Endothelial cell of umbilical vein (primary cell): ENCODE measurements at regions not wholly inside any gene's neighbourhood (a gene's known extent, or its start where the extent isn't known, plus 50 kb on each side); places are given as distances from the start of the nearest gene placed in this dataset.

Experiments
- BruUV-seq: library from RNA; stranded (reverse); fragments of 400-500 nt; replicated peaks from 2 replicates; lab custom pipeline; 2021; lab: Mats Ljungman, UMichigan
- CTCF ChIA-PET: fragments of 300-600, 350-600 bp; sonication (Branson Sonifier 250); formaldehyde crosslinking; loops from one replicate; lab custom pipeline; 2021; ENCODE audit warnings: antibody characterized with exemption, inconsistent platforms; lab: Charles Lee
- POLR2A ChIA-PET: fragments of 300-600, 350-600 bp; sonication (Branson Sonifier 250); formaldehyde crosslinking; loops from one replicate; lab custom pipeline; 2021; ENCODE audit warnings: antibody characterized with exemption, inconsistent platforms; lab: Charles Lee
- DNase-seq: peaks from one replicate; pipeline ENCODE4 v3.0.0-alpha.2; 2011; ENCODE audit warnings: low read depth, low spot score
- FAIRE-seq: peaks from 2 replicates; lab custom pipeline; 2011; peaks lifted over from hg19 to GRCh38; lab: Jason Lieb, UNC
- H2AFZ ChIP-seq: 2 replicates; pipeline ENCODE4 v1.6.0; 2012; ENCODE audit warnings: low read depth, low read length, control low read depth, inconsistent platforms
- H3K27ac ChIP-seq: 2 replicates; pipeline ENCODE4 v1.5.1; 2011; ENCODE audit warnings: low read depth, mild to moderate bottlenecking, control low read depth, low read length, moderate library complexity; ENCODE audit not compliant: insufficient read depth
- H3K27me3 ChIP-seq, 2 experiments: 2 replicates each; pipeline versions ENCODE4 v1.6.0 to v1.6.1; 2011; ENCODE audit warnings: low read length in 2 of 2, mixed read lengths in 1 of 2; ENCODE audit not compliant: control insufficient read depth in 2 of 2, insufficient read depth in 2 of 2
- H3K36me3 ChIP-seq, 2 experiments: 2 replicates in 1 of 2; 3 replicates in 1 of 2; pipeline ENCODE4 v1.5.1; 2011; ENCODE audit warnings: low read length in 2 of 2, mild to moderate bottlenecking in 1 of 2, moderate library complexity in 1 of 2; ENCODE audit not compliant: control insufficient read depth in 2 of 2, insufficient read depth in 2 of 2; ENCODE audit errors: extremely low read depth in 1 of 2
- H3K4me1 ChIP-seq: 3 replicates; pipeline ENCODE4 v1.5.1; 2011; ENCODE audit warnings: mild to moderate bottlenecking, low read length; ENCODE audit not compliant: control insufficient read depth, insufficient read depth; ENCODE audit errors: extremely low read depth
- H3K4me2 ChIP-seq: 2 replicates; pipeline ENCODE4 v1.6.1; 2011; ENCODE audit warnings: low read length, control low read depth, mixed read lengths; ENCODE audit not compliant: insufficient read depth
- H3K4me3 ChIP-seq, 3 experiments: fragments of 200-600 bp in 1 of 3; sonication (generic), shearing (Covaris generic) in 1 of 3; replicated peaks in 1 of 3; 2 replicates each; pipeline ENCODE4 v1.5.1; 2011 to 2016; ENCODE audit warnings: control low read depth in 3 of 3, low read length in 3 of 3, mild to moderate bottlenecking in 2 of 3, inconsistent platforms in 1 of 3, low read depth in 1 of 3, moderate library complexity in 1 of 3; ENCODE audit not compliant: insufficient read depth in 1 of 3
- H3K79me2 ChIP-seq: 2 replicates; pipeline ENCODE4 v1.6.0; 2012; ENCODE audit warnings: low read length, inconsistent platforms; ENCODE audit not compliant: control insufficient read depth, insufficient read depth
- H3K9ac ChIP-seq: replicated peaks from 2 replicates; pipeline ENCODE3; 2011; ENCODE audit warnings: low read length, control low read depth; ENCODE audit not compliant: insufficient read depth; ENCODE audit errors: extremely low read depth
- H3K9me1 ChIP-seq: replicated peaks from 3 replicates; pipeline ENCODE4 v1.6.0; 2011; ENCODE audit warnings: mild to moderate bottlenecking, low read length; ENCODE audit not compliant: control insufficient read depth, insufficient read depth; ENCODE audit errors: extremely low read depth
- H3K9me3 ChIP-seq: replicated peaks from 2 replicates; pipeline ENCODE4 v1.5.1; 2012; ENCODE audit warnings: low read length, inconsistent platforms; ENCODE audit not compliant: control insufficient read depth, insufficient read depth
- H4K20me1 ChIP-seq: replicated peaks from 2 replicates; pipeline ENCODE3; 2011; ENCODE audit warnings: mild to moderate bottlenecking, low read length; ENCODE audit not compliant: control insufficient read depth, insufficient read depth; ENCODE audit errors: extremely low read depth
- EZH2 ChIP-seq: IDR thresholded peaks from 2 replicates; pipeline ENCODE4 v1.6.1; 2012; ENCODE audit warnings: borderline replicate concordance, low read depth, mild to moderate bottlenecking, moderate library complexity, low read length, inconsistent platforms; ENCODE audit not compliant: severe bottlenecking
- FOS ChIP-seq: IDR thresholded peaks from 2 replicates; pipeline ENCODE4 v1.6.1; 2011; ENCODE audit warnings: mild to moderate bottlenecking, low read length, moderate library complexity, borderline replicate concordance; ENCODE audit not compliant: insufficient read depth
- GATA2 ChIP-seq: IDR thresholded peaks from 2 replicates; pipeline ENCODE4 v1.7.0; 2011; ENCODE audit warnings: low read depth, mild to moderate bottlenecking, moderate library complexity, mixed read lengths, low read length; ENCODE audit not compliant: insufficient read length, insufficient read depth
- JUN ChIP-seq: IDR thresholded peaks from 2 replicates; pipeline ENCODE4 v1.6.1; 2011; ENCODE audit warnings: borderline replicate concordance, low read depth; ENCODE audit not compliant: insufficient read length, insufficient read depth
- MYC ChIP-seq: IDR thresholded peaks from one replicate; pipeline ENCODE4 v1.6.1; 2011; ENCODE audit warnings: mild to moderate bottlenecking, low read depth, low read length
- POLR2A ChIP-seq: IDR thresholded peaks from 2 replicates; pipeline ENCODE4 v1.6.1; 2012; ENCODE audit warnings: low read depth, mild to moderate bottlenecking, control low read depth, low read length
- POLR2AphosphoS5 ChIP-seq: IDR thresholded peaks from 2 replicates; pipeline ENCODE4 v1.6.1; 2012; ENCODE audit warnings: low read depth, mild to moderate bottlenecking, control low read depth, low read length, moderate library complexity; ENCODE audit not compliant: insufficient read depth
- dilution Hi-C: fragments of 300-500 bp; cut with MboI; formaldehyde crosslinking; loops from one replicate; pipeline ENCODE4 v1.15.0; 2019; ENCODE audit warnings: low sequenced_read_pairs; ENCODE audit not compliant: extremely low pct_ligation_motif_present
- intact Hi-C: fragments of 100-400 bp; cut with micrococcal nuclease; formaldehyde crosslinking; loops from one replicate; pipeline ENCODE4 v1.10.0; 2022
- TF ChIP-seq, protein P1 (sequence below), 2 donors: IDR thresholded peaks; 1 replicate in 1 of 2; 2 replicates in 1 of 2; pipeline ENCODE4 v1.5.1; 2011; ENCODE audit warnings: low read length in 2 of 2, mild to moderate bottlenecking in 2 of 2, moderate library complexity in 2 of 2, control low read depth in 1 of 2, inconsistent platforms in 1 of 2, low read depth in 1 of 2; ENCODE audit not compliant: insufficient read depth in 1 of 2; ENCODE audit errors: extremely low read depth in 1 of 2
- TF ChIP-seq, protein P2 (sequence below): IDR thresholded peaks from 2 replicates; pipeline ENCODE4 v1.6.1; 2011; ENCODE audit not compliant: insufficient read depth, insufficient read length

DNA sequence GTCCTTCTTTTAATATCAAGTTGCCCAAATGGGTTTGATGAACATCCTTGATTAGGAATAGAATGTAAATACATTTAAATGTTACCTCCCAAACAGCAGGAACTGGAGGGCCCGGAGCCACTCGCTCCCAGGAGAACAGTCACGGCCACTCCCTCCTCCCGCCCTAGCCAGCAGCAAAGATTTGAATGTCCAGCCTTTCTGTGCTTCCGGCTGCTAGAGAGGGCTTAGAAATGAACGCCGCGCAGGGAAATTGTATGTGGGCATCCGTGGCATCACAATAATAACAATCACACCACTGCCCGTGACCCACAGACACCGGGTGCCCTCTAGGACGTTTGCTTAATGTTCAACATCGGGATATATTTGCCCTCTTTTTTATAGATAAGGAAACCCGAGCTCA is 164.9 kb upstream of the SALL3 start:
- TF ChIP-seq, protein P1, sequence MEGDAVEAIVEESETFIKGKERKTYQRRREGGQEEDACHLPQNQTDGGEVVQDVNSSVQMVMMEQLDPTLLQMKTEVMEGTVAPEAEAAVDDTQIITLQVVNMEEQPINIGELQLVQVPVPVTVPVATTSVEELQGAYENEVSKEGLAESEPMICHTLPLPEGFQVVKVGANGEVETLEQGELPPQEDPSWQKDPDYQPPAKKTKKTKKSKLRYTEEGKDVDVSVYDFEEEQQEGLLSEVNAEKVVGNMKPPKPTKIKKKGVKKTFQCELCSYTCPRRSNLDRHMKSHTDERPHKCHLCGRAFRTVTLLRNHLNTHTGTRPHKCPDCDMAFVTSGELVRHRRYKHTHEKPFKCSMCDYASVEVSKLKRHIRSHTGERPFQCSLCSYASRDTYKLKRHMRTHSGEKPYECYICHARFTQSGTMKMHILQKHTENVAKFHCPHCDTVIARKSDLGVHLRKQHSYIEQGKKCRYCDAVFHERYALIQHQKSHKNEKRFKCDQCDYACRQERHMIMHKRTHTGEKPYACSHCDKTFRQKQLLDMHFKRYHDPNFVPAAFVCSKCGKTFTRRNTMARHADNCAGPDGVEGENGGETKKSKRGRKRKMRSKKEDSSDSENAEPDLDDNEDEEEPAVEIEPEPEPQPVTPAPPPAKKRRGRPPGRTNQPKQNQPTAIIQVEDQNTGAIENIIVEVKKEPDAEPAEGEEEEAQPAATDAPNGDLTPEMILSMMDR (IDR thresholded peaks at IDR 0.05; ENCODE audit: extremely low read depth in 1 of 2, insufficient read depth in 1 of 2, low read depth in 1 of 2, low read length in 2 of 2) = no peak
- TF ChIP-seq EZH2 (no peak), POLR2A (no peak), POLR2AphosphoS5 (no peak), FOS (no peak), JUN (no peak), GATA2 (no peak), MYC (no peak)
- TF ChIP-seq, protein P2, sequence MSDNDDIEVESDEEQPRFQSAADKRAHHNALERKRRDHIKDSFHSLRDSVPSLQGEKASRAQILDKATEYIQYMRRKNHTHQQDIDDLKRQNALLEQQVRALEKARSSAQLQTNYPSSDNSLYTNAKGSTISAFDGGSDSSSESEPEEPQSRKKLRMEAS = no peak
- H4K20me1 ChIP-seq = no peaks in the 10 kb centered on the region
- H3K4me3 ChIP-seq = no peak overlapping the region
- H3K27ac ChIP-seq = no peak overlapping the region
- dilution Hi-C loops (no loop called here), intact Hi-C loops (no loop called here)
- peaks cover 2% of the 10 kb centered on the region for H3K9me3 ChIP-seq
- BruUV-seq = no TSS peak
- no peaks in the 10 kb centered on the region for H3K27me3 ChIP-seq
- no peak for DNase-seq
- ChIA-PET POLR2A (no interaction called here), CTCF (no interaction called here)
- no peak overlapping the region for H3K9ac ChIP-seq
- H3K9me1 ChIP-seq = no peaks in the 10 kb centered on the region
- no peaks in the 10 kb centered on the region for H3K79me2 ChIP-seq
- H3K4me2 ChIP-seq = no peak overlapping the region
- H3K36me3 ChIP-seq = no peaks in the 10 kb centered on the region
- no peak overlapping the region for H2AFZ ChIP-seq
- H3K4me1 ChIP-seq = no peaks in the 10 kb centered on the region
- FAIRE-seq = no peak
